Transverse colon (tissue), 4 donors: ENCODE measurements at regions not wholly inside any gene's neighbourhood (a gene's known extent, or its start where the extent isn't known, plus 50 kb on each side); places are given as distances from the start of the nearest gene placed in this dataset.

Source experiments
- DNase-seq: peaks from one replicate; pipeline ENCODE4 v3.0.0-alpha.2; 2019
- H3K27ac ChIP-seq, 4 donors: fragments of 200-600 bp; sonication (generic); 2 replicates each; pipeline ENCODE4 v1.5.1; 2016 to 2018; ENCODE audit warnings: inconsistent platforms in 4 of 4
- H3K27me3 ChIP-seq: fragments of 200-600 bp; sonication (generic); 2 replicates; pipeline ENCODE4 v1.5.1; 2017; ENCODE audit warnings: inconsistent platforms
- H3K36me3 ChIP-seq, 4 donors: fragments of 200-600 bp; sonication (generic); 2 replicates each; pipeline ENCODE4 v1.5.1; 2017 to 2019; ENCODE audit warnings: inconsistent platforms in 4 of 4
- H3K4me1 ChIP-seq, 4 donors: fragments of 200-600 bp; sonication (generic); 2 replicates each; pipeline ENCODE4 v1.5.1; 2017 to 2020; ENCODE audit warnings: inconsistent platforms in 4 of 4
- H3K4me3 ChIP-seq, 4 donors: fragments of 200-600 bp; sonication (generic); 1 replicate in 1 of 4; 2 replicates in 3 of 4; pipeline versions ENCODE4 v1.5.1 to v1.6.1; 2017 to 2019; ENCODE audit warnings: inconsistent platforms in 4 of 4
- H3K9me3 ChIP-seq, 2 donors: fragments of 200-600 bp; sonication (generic); 2 replicates each; pipeline ENCODE4 v1.5.1; 2017 to 2019; ENCODE audit warnings: inconsistent platforms in 2 of 2
- CTCF ChIP-seq, 5 experiments: fragments of 200-600 bp in 3 of 5; fragments of 450-650 bp in 2 of 5; sonication (generic) in 3 of 5; IDR thresholded peaks; 1 replicate in 2 of 5; 2 replicates in 3 of 5; pipeline ENCODE4 v1.5.1; 2016 to 2017; ENCODE audit warnings: antibody characterized with exemption in 5 of 5, inconsistent platforms in 3 of 5, mild to moderate bottlenecking in 2 of 5, moderate library complexity in 1 of 5
- EP300 ChIP-seq: sonication (generic); formaldehyde crosslinking; IDR thresholded peaks from one replicate; pipeline ENCODE4 v1.6.1; 2017; ENCODE audit warnings: antibody characterized with exemption, low read depth
- POLR2A ChIP-seq: fragments of 450-650 bp; IDR thresholded peaks from one replicate; pipeline ENCODE4 v1.6.1; 2016; ENCODE audit warnings: antibody characterized with exemption, mild to moderate bottlenecking, moderate library complexity
- POLR2AphosphoS5 ChIP-seq, 3 donors: sonication (generic); formaldehyde crosslinking; IDR thresholded peaks; one replicate each; pipeline ENCODE4 v1.6.1; 2016; ENCODE audit warnings: antibody characterized with exemption in 3 of 3
- WGBS, 2 donors: methylation state at CpG; one replicate each; pipeline ENCODE4 v1.1.5; 2018; ENCODE audit warnings: low coverage in 1 of 2; 5-methylcytosine and 5-hydroxymethylcytosine counted together
- in situ Hi-C, 4 donors: fragments of 200-750 bp; cut with MboI; loops; one replicate each; pipeline versions ENCODE4 v1.15.0 to v1.15.1; 2017; ENCODE audit warnings: low sequenced_read_pairs in 3 of 4, low pct_ligation_motif_present in 1 of 4, low pct_unique_long_range_greater_than_20kb in 1 of 4
- intact Hi-C: fragments of 100-400 bp; cut with DNase I; formaldehyde crosslinking; loops from one replicate; pipeline ENCODE4 v1.15.1; 2023; ENCODE audit warnings: low total_unique reads

GRCh38 chr21:16468184-16468583, 738.4 kb downstream of the USP25 start:
- in situ Hi-C loops: no loop called here

GRCh38 chr21:16473988-16474387, 744.2 kb downstream of the USP25 start:
- Histone ChIP-seq H3K9me3 (peaks cover 0 to 3% of the 10 kb centered on the region in 2 donors), H3K4me3 (no peak overlapping the region), H3K27ac (no peak overlapping the region), H3K27me3 (no peaks in the 10 kb centered on the region), H3K36me3 (no peaks in the 10 kb centered on the region), H3K4me1 (no peaks in the 10 kb centered on the region)
- intact Hi-C loops (no loop called here), in situ Hi-C loops (no loop called here)
- 60 to 63% methylated on average over 2 of the region's 2 CpGs for WGBS, 2 donors
- no peak for TF ChIP-seq POLR2AphosphoS5 (IDR thresholded peaks at IDR 0.05)
- no peak for DNase-seq

More at GRCh38 chr21:16468184-16468583, 738.4 kb downstream of the USP25 start:
- intact Hi-C loops: no loop called here
- Histone ChIP-seq H3K36me3 (no peaks in the 10 kb centered on the region), H3K4me1 (no peaks in the 10 kb centered on the region), H3K27ac (no peak overlapping the region), H3K9me3 (no peaks in the 10 kb centered on the region), H3K27me3 (no peaks in the 10 kb centered on the region), H3K4me3 (no peak overlapping the region)
- no peak for DNase-seq
- WGBS, 2 donors: 77 to 79% methylated on average over 2 of the region's 2 CpGs
- no peak for TF ChIP-seq EP300
- no peak for TF ChIP-seq CTCF (IDR thresholded peaks at IDR 0.05)
- no peak for TF ChIP-seq POLR2A
- no peak for TF ChIP-seq POLR2AphosphoS5 (IDR thresholded peaks at IDR 0.05)

GRCh38 chr21:16476056-16476825, 746.5 kb downstream of the USP25 start:
- in situ Hi-C loops (no loop called here), intact Hi-C loops (no loop called here)
- H3K4me3 ChIP-seq: no peak overlapping the region
- WGBS, 2 donors: 53 to 59% methylated on average over 2 of the region's 2 CpGs
- H3K27me3 ChIP-seq: no peaks in the 10 kb centered on the region
- H3K4me1 ChIP-seq: no peaks in the 10 kb centered on the region
- H3K36me3 ChIP-seq: no peaks in the 10 kb centered on the region
- TF ChIP-seq CTCF (IDR thresholded peaks at IDR 0.05): no peak
- no peak for TF ChIP-seq POLR2AphosphoS5 (IDR thresholded peaks at IDR 0.05)
- H3K27ac ChIP-seq: no peak overlapping the region
- DNase-seq: no peak
- H3K9me3 ChIP-seq: peaks cover 3 to 5% of the 10 kb centered on the region in 2 donors

GRCh38 chr21:16488042-16488441, 758.3 kb downstream of the USP25 start:
- intact Hi-C loops: no loop called here
- Histone ChIP-seq H3K27me3 (no peaks in the 10 kb centered on the region), H3K9me3 (no peaks in the 10 kb centered on the region), H3K4me1 (no peaks in the 10 kb centered on the region), H3K36me3 (no peaks in the 10 kb centered on the region), H3K27ac (no peak overlapping the region), H3K4me3 (no peak overlapping the region)
- no peak for DNase-seq
- TF ChIP-seq CTCF (IDR thresholded peaks at IDR 0.05): no peak
- no peak for TF ChIP-seq POLR2A
- no peak for TF ChIP-seq POLR2AphosphoS5 (IDR thresholded peaks at IDR 0.05)
- no peak for TF ChIP-seq EP300
- in situ Hi-C loops: no loop called here
- 60 to 63% methylated on average over 2 of the region's 2 CpGs for WGBS, 2 donors

GRCh38 chr21:16492356-16492755, 762.6 kb downstream of the USP25 start:
- H3K27me3 ChIP-seq: no peaks in the 10 kb centered on the region
- no peaks in the 10 kb centered on the region for H3K4me1 ChIP-seq
- H3K4me3 ChIP-seq: no peak overlapping the region
- no peak overlapping the region for H3K27ac ChIP-seq
- intact Hi-C loops: no loop called here
- no peaks in the 10 kb centered on the region for H3K9me3 ChIP-seq
- H3K36me3 ChIP-seq: no peaks in the 10 kb centered on the region
- DNase-seq: no peak
- in situ Hi-C loops: no loop called here
- TF ChIP-seq POLR2AphosphoS5 (IDR thresholded peaks at IDR 0.05) (no peak), CTCF (IDR thresholded peaks at IDR 0.05) (no peak), EP300 (no peak), POLR2A (no peak)
- 75 to 85% methylated on average over 5 of the region's 5 CpGs for WGBS, 2 donors
